ENCODE measurements at regions not wholly inside any gene's neighbourhood (a gene's known extent, or its start where the extent isn't known, plus 50 kb on each side); places are given as distances from the start of the nearest gene placed in this dataset.

- H3K14ac ChIP-seq (ENCODE audit: insufficient read length) = no peak overlapping the region
- no peak overlapping the region for H3K4me2 ChIP-seq (ENCODE audit: insufficient read depth in 1 of 2, low read depth in 2 of 2, low read length in 2 of 2)
- H3K4ac ChIP-seq (replicated peaks; ENCODE audit: insufficient read length, low read depth, low read length) = no peak overlapping the region
- H3K36me3 ChIP-seq (ENCODE audit: control insufficient read depth in 2 of 4, insufficient read depth in 4 of 4, low read length in 3 of 4) = no peaks in the 10 kb centered on the region
- no peak overlapping the region for H2BK5ac ChIP-seq (ENCODE audit: low read depth, low read length)
- peaks cover 0 to 3% (median 0%) of the 10 kb centered on the region in 4 experiments; a peak in 1 of 7 replicates for H3K4me1 ChIP-seq (replicated peaks in 1 of 4; ENCODE audit: control insufficient read depth in 3 of 4, insufficient read depth in 4 of 4, low read length in 3 of 4)
- H2AFZ ChIP-seq (ENCODE audit: low read length) = no peak overlapping the region
- no peak overlapping the region for H3K18ac ChIP-seq (ENCODE audit: extremely low read depth, low read length)
- no peak overlapping the region for H3K9ac ChIP-seq (replicated peaks in 1 of 4; ENCODE audit: extremely low read depth in 1 of 4, low read depth in 3 of 4, low read length in 3 of 4)
- no peak overlapping the region for H2BK15ac ChIP-seq (ENCODE audit: low read length)
- no peak overlapping the region for H3K27ac ChIP-seq (ENCODE audit: low read depth, low read length)
- H3K23me2 ChIP-seq (ENCODE audit: low read depth, low read length) = no peaks in the 10 kb centered on the region
- H3K56ac ChIP-seq (replicated peaks; ENCODE audit: insufficient read length, low read depth, low read length) = no peak overlapping the region
- H3K23ac ChIP-seq (ENCODE audit: insufficient read length) = no peak overlapping the region
- H2BK120ac ChIP-seq (replicated peaks; ENCODE audit: low read depth, low read length) = no peak overlapping the region
- H4K91ac ChIP-seq (replicated peaks; ENCODE audit: insufficient read length, low read length) = no peak overlapping the region
- H3K9me3 ChIP-seq (ENCODE audit: insufficient read depth in 2 of 2, low read depth in 1 of 2, low read length in 1 of 2) = no peaks in the 10 kb centered on the region
- no peak overlapping the region for H3K4me3 ChIP-seq (ENCODE audit: extremely low read depth in 1 of 4, insufficient read depth in 2 of 4, low read depth in 3 of 4, low read length in 4 of 4)
- no peak overlapping the region for H4K5ac ChIP-seq (ENCODE audit: insufficient read length, low read depth, low read length)
- H2BK12ac ChIP-seq (ENCODE audit: low read depth, low read length) = no peak overlapping the region
- TF ChIP-seq BRCA1 (IDR thresholded peaks at IDR 0.05; ENCODE audit: low read depth, low read length) (no peak), RAD21 (IDR thresholded peaks at IDR 0.05 in 1 of 2, conservative IDR thresholded peaks at IDR 0.05 in 1 of 2; ENCODE audit: low read depth in 2 of 2, low read length in 2 of 2) (no peak), CBX5 (IDR thresholded peaks at IDR 0.05; ENCODE audit: low read depth, low read length) (no peak), ATF2 (IDR thresholded peaks at IDR 0.05; ENCODE audit: low read length) (no peak), KDM4A (IDR thresholded peaks at IDR 0.05; ENCODE audit: low read depth, low read length, severe bottlenecking) (no peak)
- no peak overlapping the region for H2AK5ac ChIP-seq (ENCODE audit: low read depth, low read length)
- FAIRE-seq (no peak), DNase-seq (ENCODE audit: low read depth in 1 of 2, low spot score in 2 of 2) (no peak)
- POLR2A ChIA-PET (ENCODE audit: partially characterized antibody) = no interaction called here
- CTCF ChIA-PET (ENCODE audit: partially characterized antibody) = interaction anchor here (0.7 to 1.2 kb wide), 3 partner anchors 19 to 70 kb away, joined by 3 to 4 read pairs (median 3); no protein-coding TSS in a partner anchor
- H2BK20ac ChIP-seq (ENCODE audit: low read length) = no peak overlapping the region
- H4K8ac ChIP-seq (ENCODE audit: extremely low read depth, insufficient read depth, low read length) = no peak overlapping the region
- H3K79me1 ChIP-seq (ENCODE audit: low read depth, low read length) = no peaks in the 10 kb centered on the region
- no peaks in the 10 kb centered on the region for H3K27me3 ChIP-seq (replicated peaks in 1 of 4; ENCODE audit: control insufficient read depth in 3 of 4, extremely low read depth in 1 of 4, insufficient read depth in 3 of 4, low read length in 3 of 4)
- H3K79me2 ChIP-seq (ENCODE audit: control insufficient read depth in 1 of 2, insufficient read depth in 2 of 2, low read length in 2 of 2) = no peaks in the 10 kb centered on the region
- WGBS, 2 experiments (ENCODE audit: extremely low coverage in 1 of 2, insufficient coverage in 1 of 2, insufficient read length in 1 of 2, insufficient replicate concordance in 2 of 2, low coverage in 1 of 2, low lambda C conversion rate in 2 of 2, missing lambda C conversion rate in 1 of 2) = 56% methylated on average over 1 of the region's 1 CpG; no CpG with 5 or more reads in 1 of the 2 experiments
- no peaks in the 10 kb centered on the region for H4K20me1 ChIP-seq (replicated peaks in 1 of 2; ENCODE audit: control insufficient read depth in 1 of 2, insufficient read depth in 2 of 2, low read length in 2 of 2)
Observed at GRCh38 chr5:110264661-110265060, 461.8 kb downstream of the TMEM232 start.
